NCI-H1048 (cell line): ENCODE measurements at regions not wholly inside any gene's neighbourhood (a gene's known extent, or its start where the extent isn't known, plus 50 kb on each side); places are given as distances from the start of the nearest gene placed in this dataset.
A peak's percentile ranks its signal among the peaks of the same experiment; 100 is the strongest.

Experiments used
- DNase-seq: peaks from one replicate; lab custom pipeline; 2025; lab: John Stamatoyannopoulos, UW

- DNase-seq = no peak
Measured at GRCh38 chr7:21029006-21029405, 242.3 kb upstream of the SP8 start.

- DNase-seq = no peak
Measured at GRCh38 chr7:21030237-21030871, 243.7 kb upstream of the SP8 start.

DNA sequence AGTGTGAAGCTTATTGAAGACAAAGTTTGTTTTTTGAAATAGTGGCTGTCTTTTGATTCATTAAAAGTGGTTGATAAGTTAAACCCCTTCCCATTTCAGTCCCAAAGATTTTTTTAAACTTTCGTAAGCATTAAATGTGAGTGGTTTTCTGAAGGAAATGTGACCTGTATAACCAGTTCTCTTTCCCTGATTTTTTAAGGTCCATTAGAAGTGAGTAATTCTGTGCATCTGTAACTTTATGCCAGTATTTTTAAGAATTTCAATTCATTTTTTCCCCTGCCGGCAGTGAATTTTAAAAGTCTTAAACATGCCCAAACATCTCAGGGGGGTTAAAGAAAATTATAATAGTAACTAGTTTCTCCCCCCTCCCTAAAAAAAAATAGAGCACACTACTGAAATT lies 254.6 kb upstream of the SP8 start:
- DNase-seq = no peak

DNA sequence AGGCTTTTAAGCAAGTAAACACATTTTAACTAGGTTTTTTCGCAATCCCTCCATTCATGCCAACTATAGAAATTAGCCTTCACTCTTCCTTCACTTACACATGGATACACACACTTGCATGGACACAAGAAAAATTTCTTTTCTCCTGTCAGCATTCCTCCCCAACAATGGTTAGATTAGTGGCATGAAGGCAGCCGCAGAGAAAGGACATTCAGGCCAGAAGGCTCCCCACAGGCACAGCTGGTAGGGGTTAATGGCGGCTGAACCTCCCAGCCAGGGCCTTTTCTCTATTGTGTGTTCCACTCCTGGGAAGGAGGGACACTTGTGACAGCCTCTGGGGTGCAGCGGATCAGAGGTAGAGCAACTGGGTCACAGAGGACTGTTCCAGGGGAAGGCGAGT lies 255.0 kb upstream of the SP8 start:
- no peak for DNase-seq

- DNase-seq = no peak
Measured at GRCh38 chr7:21044384-21044783, 257.7 kb upstream of the SP8 start.

DNA sequence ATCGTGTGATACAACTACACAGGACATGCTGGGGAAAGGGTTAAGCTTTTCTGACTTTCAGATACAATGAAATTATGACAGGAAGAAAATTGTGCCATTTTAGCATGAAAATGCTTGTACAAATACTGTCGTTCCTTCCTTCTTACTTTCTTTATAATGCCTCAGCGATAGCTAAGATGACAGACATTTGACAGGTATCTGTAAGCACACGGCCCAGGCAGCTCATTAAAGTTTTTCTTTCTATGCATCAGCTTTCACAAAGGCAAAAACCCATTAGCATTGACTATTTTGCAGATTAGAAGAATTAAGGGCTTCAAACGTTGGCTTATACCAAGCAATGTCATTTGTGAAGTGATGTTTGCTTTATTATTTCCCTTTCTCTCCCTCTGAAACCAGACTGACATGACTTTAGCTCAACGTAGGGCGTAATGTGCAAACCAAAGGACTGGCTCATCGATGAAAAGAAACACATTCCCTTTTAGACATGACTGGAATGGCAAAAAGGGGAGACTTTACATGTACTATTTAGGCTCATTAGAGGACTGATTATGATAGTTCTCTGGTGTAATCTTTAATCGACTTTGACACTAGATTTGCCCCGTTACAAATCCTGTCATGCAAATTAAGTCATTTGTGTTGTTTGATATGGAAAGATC lies 258.4 kb upstream of the SP8 start:
- no peak for DNase-seq

DNA sequence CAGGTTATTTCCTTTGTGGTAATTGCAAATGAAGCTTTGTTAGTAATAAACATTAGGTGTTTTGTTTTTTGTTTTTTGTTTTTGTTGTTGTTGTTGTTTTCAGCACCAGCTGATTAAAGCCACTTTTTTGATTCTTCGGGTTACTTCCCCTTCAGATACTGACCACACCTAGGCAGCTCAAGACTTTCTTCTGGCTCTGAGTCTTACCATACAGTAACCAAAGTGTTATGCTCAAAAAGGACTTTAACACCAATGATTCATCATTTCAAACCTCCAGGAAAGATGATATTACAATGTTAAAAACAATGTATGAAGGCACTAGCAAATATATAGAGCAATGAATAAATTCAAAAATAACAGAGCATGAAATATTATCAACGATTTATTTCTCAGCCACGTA lies 265.2 kb upstream of the SP8 start:
- DNase-seq = no peak

DNA sequence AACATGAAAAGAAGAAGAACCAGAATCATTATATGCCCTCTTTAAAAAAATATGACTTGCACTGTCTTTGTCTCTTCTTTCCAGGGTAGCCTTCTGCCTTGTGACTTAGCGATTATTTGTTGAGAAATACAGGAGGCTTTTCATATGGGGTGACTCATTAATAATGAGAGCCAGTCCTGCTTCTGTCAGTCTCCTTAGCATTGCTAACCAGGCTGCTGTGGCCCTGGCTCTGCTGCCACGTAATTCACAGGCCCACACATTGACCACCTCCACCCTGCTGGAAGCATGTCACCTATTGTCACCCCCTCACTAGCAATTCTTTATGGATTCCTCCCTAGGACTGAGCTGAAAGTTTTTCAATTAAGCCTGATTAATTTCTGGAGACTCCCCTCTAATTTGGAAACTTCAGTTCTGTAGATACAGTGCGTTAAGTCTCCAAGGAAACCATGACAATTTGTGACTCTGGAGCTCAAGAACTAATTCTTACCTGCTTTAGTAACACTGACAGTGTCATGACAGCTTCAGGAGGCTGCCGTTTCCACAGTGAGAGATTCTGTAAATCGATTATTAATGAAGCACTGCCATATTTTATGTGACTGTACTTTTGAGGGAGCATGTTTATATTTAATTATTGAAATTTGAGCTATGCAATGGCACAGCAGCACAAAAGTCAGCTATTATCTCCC lies 267.9 kb upstream of the SP8 start:
- no peak for DNase-seq

- no peak for DNase-seq
Measured at GRCh38 chr7:21059069-21059468, 272.4 kb upstream of the SP8 start.

- no peak for DNase-seq
Measured at GRCh38 chr7:21063106-21063505, 276.4 kb upstream of the SP8 start.

DNA sequence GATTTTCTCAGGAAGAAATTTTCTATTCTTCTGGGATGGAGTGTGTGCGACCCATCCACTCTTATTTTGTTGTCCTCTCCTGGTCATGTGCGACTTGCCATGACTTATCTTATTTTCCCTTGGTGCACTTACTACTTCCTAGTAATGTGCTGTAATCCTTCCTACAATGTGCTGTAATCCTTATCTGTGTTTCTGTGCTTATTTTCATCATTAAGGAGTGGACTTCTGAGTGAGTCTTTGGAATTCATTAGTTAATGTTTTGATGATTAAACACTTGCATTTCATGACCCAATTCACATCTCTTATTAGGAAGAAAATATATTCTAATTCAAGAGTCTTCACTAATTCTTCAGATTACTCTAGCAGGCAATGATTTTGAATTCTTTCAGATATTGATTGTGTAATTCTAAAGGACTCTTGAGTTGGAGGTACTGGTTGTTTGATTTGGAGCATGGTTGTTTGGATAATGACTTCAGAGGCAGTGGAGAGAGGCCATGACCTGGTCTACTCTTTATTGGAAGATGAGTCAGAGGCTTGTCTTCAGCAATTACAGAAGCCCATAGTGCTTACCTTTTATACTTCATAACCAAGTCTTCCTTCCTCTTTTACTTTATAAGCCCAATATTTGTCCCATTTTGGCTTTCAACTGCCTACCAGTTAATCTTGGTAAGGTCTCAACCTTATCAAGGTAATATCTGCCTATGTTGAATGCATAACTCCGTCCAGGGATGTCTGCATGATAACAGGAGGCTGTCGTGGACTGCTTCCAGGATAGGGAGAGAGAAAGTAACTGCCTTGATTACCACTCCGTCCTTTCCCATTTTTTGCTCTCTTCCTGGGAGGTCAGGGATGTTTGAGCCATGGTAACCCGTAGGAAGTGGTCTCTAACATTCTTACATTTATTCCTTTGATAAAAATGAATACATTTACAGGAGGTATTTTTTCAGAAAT lies 278.3 kb upstream of the SP8 start:
- DNase-seq = no peak

DNA sequence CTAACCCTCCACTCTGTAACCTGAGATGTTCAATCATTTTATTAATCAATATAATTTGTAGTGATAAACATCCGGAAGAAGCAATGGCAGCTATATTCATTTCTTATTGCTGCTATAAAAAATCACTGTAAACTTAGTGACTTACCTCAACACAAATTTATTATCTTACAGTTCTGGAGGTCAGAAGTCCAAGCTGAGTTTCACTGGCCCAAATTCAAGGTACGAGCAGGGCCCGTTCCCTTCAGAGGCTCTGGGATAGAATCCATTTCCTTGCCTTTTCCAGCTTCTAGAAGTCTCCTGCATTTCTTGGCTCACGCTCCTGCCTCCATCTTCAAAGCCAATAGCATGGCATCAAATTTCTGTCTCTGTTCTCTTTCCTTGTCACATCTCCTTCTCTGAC lies 279.5 kb upstream of the SP8 start:
- no peak for DNase-seq

GRCh38 chr7:21067216-21067615 lies 280.5 kb upstream of the SP8 start:
- DNase-seq = no peak

DNA sequence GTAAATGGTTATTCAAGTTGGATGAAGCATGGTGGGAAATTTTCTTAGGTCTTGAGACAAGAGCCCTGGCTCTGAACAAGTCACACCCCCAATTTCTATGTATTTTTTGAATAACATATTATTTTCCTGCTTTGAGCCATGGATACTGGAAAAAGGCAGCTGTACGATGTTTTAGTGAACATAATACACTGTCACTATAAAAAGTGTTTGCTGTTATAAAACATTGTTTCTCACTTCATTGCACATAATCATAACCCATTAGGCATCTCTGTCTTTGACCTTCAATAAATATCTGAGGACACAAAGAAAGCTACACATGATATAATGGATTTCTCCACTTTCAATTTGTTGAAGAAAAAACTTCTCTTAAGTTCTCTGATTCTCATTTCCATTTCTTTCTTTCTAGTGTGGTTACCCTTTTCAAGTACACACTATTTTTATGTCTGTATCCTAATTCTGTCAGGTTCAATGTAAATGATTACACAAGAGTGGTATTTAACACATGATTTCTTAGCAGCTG lies 283.9 kb upstream of the SP8 start:
- DNase-seq = no peak

DNA sequence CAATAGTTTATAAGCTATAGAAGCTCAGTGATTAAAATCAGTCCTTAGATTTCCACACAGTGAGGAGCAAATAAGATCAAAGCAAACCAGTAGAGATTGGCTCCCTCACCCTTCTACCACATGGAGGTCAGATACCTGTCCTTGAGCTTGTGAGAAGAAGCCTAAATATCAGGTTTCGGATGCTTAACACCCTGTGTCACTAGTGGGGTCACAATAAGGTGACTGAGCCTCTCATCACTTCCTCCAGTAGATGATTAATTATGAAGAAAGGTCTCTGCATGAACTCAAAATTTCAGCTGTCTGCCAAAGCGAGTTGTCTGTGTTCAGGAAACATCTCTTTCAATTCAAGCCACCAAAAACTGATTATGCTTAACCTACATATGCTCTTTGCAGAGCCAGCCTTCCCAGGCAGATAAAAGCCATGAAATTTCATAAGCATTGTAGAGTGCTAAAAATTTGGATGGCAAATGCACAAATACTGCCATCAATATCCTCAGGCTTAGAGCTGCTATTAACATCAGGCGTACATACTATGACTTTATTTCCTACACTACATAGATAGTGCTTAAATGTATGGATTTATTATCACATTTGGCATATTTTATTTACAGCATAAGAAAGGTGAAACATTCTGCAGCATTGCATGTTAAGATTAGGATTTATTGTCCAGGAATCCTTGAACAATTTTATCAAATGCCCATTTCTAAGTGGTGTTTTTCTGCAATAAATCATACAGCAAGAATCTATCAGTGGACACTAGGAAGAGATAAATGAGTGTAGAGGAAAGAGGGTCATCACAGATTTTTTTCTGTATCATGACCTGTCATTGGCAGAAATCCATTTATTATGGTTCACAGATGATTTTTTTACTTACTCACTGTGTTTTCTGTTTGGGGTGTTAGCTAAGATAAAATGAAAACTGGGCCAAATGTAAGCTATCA lies 285.1 kb upstream of the SP8 start:
- DNase-seq = no peak

DNA sequence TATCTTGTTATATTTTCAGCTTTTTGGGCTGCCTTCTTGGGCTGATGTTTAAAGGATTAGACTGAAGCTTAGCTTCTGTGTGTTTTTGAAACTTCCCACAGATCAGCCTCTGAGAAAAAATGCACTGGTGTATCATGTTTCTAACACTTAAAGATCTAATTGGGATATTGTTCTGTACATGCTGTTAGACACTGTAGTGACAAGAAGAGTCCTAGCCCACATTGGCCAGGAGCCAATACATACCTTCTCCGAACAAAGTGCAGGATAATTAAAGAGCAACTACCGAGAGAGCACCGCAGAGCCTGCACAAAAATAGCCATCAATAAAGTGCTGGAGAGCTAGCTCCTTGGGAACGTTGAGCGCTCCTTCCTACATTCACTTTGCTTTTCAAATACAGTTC lies 289.4 kb upstream of the SP8 start:
- no peak for DNase-seq

- no peak for DNase-seq
Measured at GRCh38 chr7:21076574-21076973, 289.9 kb upstream of the SP8 start.

DNA sequence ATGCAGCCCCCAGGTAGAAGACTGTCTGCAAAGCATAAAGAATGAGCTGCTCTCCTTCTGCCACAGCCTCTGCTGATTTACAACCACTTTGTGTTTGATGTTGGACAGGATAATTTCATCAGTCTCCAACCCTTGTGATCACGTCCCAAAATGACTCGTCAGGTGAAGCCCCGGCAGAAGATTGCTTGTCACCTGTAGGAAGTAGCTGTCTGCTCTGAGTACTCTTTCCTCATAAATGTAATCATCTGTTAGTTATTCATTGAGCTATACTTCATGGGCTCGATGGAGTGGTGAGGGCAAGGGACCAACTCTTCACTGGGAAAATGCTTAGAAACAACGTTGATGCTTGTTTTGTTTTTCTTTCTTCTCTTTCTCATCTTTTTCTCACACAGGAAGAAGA lies 290.9 kb upstream of the SP8 start:
- no peak for DNase-seq

DNA sequence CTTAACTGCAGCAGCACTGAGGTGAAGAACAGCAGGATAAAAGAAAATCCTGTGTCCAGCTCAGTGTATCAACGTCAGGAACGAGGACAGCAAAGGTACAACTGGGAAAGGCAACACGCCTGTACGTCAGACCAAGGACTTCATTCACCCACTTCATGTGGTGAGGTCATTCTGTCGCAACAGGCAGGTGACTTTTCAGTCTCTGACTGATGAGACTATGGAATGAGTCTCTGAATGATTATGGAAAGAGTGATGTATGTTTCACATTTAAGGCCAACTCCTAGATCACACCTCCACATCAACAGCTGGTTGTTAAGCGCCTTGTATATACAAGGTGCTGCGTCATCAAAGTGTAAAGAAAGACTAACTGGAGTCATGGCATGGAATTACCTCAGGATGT lies 297.6 kb upstream of the SP8 start:
- DNase-seq = no peak

GRCh38 chr7:21086688-21087087 lies 300.0 kb upstream of the SP8 start:
- DNase-seq = peak; percentile 19

DNA sequence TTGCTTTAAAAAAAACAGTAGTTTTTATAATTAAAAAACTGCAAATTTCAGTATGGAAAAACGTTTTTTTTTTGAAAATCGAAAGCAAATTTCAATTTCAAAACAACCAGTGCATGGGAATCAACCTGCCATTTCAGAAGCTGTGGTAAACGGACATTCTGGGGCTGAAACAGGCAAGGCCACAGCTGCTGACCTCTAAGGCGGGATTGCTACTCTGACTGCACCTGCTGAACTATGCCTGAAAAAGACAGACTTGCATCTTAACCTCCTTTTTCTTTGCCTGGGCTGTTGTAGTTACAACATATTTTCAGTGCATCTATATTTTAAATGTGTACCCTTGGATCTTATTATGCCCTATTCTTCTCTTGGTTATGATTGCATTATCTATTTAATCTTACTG lies 303.0 kb upstream of the SP8 start:
- DNase-seq = no peak
